GM12878 (cell line): ENCODE measurements at regions not wholly inside any gene's neighbourhood (a gene's known extent, or its start where the extent isn't known, plus 50 kb on each side); places are given as distances from the start of the nearest gene placed in this dataset.

Experiments
- ATAC-seq: fragments of 200-7000 bp; cut with Tn5 transposase; 3 replicates; pipeline ENCODE4 v1.9.1; 2020; ENCODE audit warnings: mild to moderate bottlenecking, moderate library complexity
- BruUV-seq: library from RNA; stranded (reverse); fragments of 400-500 nt; replicated peaks from 2 replicates; lab custom pipeline; 2021; lab: Mats Ljungman, UMichigan
- CTCF ChIA-PET: fragments of 300-600 bp; sonication (Branson Sonifier 250); formaldehyde crosslinking; extraction: SDS; loops from one replicate; lab custom pipeline; 2021; ENCODE audit warnings: inconsistent platforms; lab: Yijun Ruan, JAX
- POLR2A ChIA-PET: fragments of 350-600 bp; formaldehyde crosslinking; extraction: SDS; loops from one replicate; lab custom pipeline; 2021; ENCODE audit warnings: inconsistent platforms; lab: Charles Lee
- RAD21 ChIA-PET: fragments of 300-600 bp; sonication (Branson Sonifier 250); formaldehyde crosslinking; loops from one replicate; lab custom pipeline; 2023; ENCODE audit warnings: antibody characterized with exemption; ENCODE audit not compliant: unreplicated experiment; lab: Charles Lee
- SMC1A ChIA-PET: fragments of 300-600 bp; sonication (Branson Sonifier 250); formaldehyde crosslinking; loops from one replicate; lab custom pipeline; 2023; ENCODE audit not compliant: unreplicated experiment, uncharacterized antibody; lab: Charles Lee
- DNase-seq: peaks from one replicate; pipeline ENCODE4 v3.0.0-alpha.2; 2011; ENCODE audit warnings: low read depth, low spot score
- FAIRE-seq: peaks from 3 replicates; lab custom pipeline; 2011; peaks lifted over from hg19 to GRCh38; lab: Jason Lieb, UNC
- H2AFZ ChIP-seq: 2 replicates; pipeline ENCODE4 v1.6.0; 2011; ENCODE audit warnings: low read depth, low read length, control low read depth; ENCODE audit not compliant: control insufficient read depth
- H3K27ac ChIP-seq: 2 replicates; pipeline ENCODE4 v1.5.1; 2011; ENCODE audit warnings: control low read depth; ENCODE audit not compliant: control insufficient read depth, insufficient read depth
- H3K27me3 ChIP-seq, 2 experiments: replicated peaks in 1 of 2; 2 replicates each; pipeline versions ENCODE4 v1.6.0 to v1.6.1; 2011; ENCODE audit warnings: low read length in 1 of 2; ENCODE audit not compliant: control insufficient read depth in 2 of 2, insufficient read depth in 2 of 2
- H3K36me3 ChIP-seq, 2 experiments: 2 replicates each; pipeline ENCODE4 v1.5.1; 2011; ENCODE audit warnings: low read length in 1 of 2; ENCODE audit not compliant: control insufficient read depth in 2 of 2, insufficient read depth in 2 of 2
- H3K4me1 ChIP-seq: 2 replicates; pipeline ENCODE4 v1.6.1; 2011; ENCODE audit warnings: mild to moderate bottlenecking, low read length, moderate library complexity, mixed read lengths; ENCODE audit not compliant: control insufficient read depth, insufficient read depth
- H3K4me2 ChIP-seq: 2 replicates; pipeline ENCODE4 v1.6.0; 2011; ENCODE audit warnings: control low read depth; ENCODE audit not compliant: control insufficient read depth, insufficient read depth
- H3K4me3 ChIP-seq: fragments of 200-600 bp; sonication (generic); 2 replicates; pipeline ENCODE4 v1.5.1; 2016
- H3K79me2 ChIP-seq: 2 replicates; pipeline ENCODE4 v1.6.0; 2011; ENCODE audit warnings: low read length; ENCODE audit not compliant: control insufficient read depth, insufficient read depth
- H3K9ac ChIP-seq: 2 replicates; pipeline ENCODE4 v1.8.0; 2011; ENCODE audit warnings: low read length, control low read depth, mixed read lengths; ENCODE audit not compliant: control insufficient read depth, insufficient read depth
- H3K9me3 ChIP-seq: replicated peaks from 3 replicates; pipeline ENCODE4 v1.5.1; 2011; ENCODE audit warnings: mild to moderate bottlenecking, low read length; ENCODE audit not compliant: control insufficient read depth, insufficient read depth
- H4K20me1 ChIP-seq: 2 replicates; pipeline ENCODE4 v1.6.0; 2011; ENCODE audit not compliant: control insufficient read depth, insufficient read depth
- ATF2 ChIP-seq: IDR thresholded peaks from 2 replicates; pipeline ENCODE4 v1.6.1; 2012; ENCODE audit warnings: low read length, inconsistent platforms
- BACH1 ChIP-seq: fragments of 450-650 bp; IDR thresholded peaks from 2 replicates; pipeline ENCODE4 v1.6.1; 2017; ENCODE audit warnings: mild to moderate bottlenecking, borderline replicate concordance
- JUNB ChIP-seq: IDR thresholded peaks from 2 replicates; pipeline ENCODE4 v1.6.1; 2016; ENCODE audit warnings: antibody characterized with exemption, mild to moderate bottlenecking
- JUND ChIP-seq: IDR thresholded peaks from 2 replicates; pipeline ENCODE4 v1.6.1; 2012; ENCODE audit warnings: low read depth, mild to moderate bottlenecking, low read length, improper control_type of control experiment, moderate library complexity
- KDM1A ChIP-seq: fragments of 200-600 bp; sonication (generic); IDR thresholded peaks from 2 replicates; pipeline ENCODE4 v1.6.1; 2016; ENCODE audit warnings: borderline replicate concordance
- MAX ChIP-seq: IDR thresholded peaks from 2 replicates; pipeline ENCODE4 v1.6.1; 2012; ENCODE audit warnings: low read depth, low read length, improper control_type of control experiment
- MEF2A ChIP-seq: IDR thresholded peaks from 2 replicates; pipeline ENCODE4 v1.6.1; 2011; ENCODE audit warnings: low read depth, mild to moderate bottlenecking, low read length, moderate library complexity; ENCODE audit not compliant: insufficient read depth
- NR2C2 ChIP-seq: IDR thresholded peaks from 2 replicates; pipeline ENCODE4 v1.6.1; 2011; ENCODE audit warnings: borderline replicate concordance, low read depth; ENCODE audit not compliant: control insufficient read depth, insufficient read length
- RELA ChIP-seq: fragments of 450-650 bp; IDR thresholded peaks from 2 replicates; pipeline ENCODE4 v1.8.0; 2014; ENCODE audit warnings: borderline replicate concordance; ENCODE audit not compliant: partially characterized antibody
- REST ChIP-seq: IDR thresholded peaks from 2 replicates; pipeline ENCODE4 v1.6.1; 2012; ENCODE audit warnings: mild to moderate bottlenecking, low read depth, low read length
- SREBF1 ChIP-seq: IDR thresholded peaks from 2 replicates; pipeline ENCODE4 v1.6.1; 2012; ENCODE audit warnings: mild to moderate bottlenecking, low read length
- SRF ChIP-seq, 2 experiments: IDR thresholded peaks; 2 replicates each; pipeline ENCODE4 v1.6.1; 2011; ENCODE audit warnings: low read depth in 2 of 2, low read length in 2 of 2, mild to moderate bottlenecking in 1 of 2, moderate library complexity in 1 of 2
- SUPT20H ChIP-seq: IDR thresholded peaks from 2 replicates; pipeline ENCODE4 v1.6.1; 2011; ENCODE audit warnings: low read depth, mild to moderate bottlenecking, low read length, moderate library complexity, borderline replicate concordance; ENCODE audit not compliant: control insufficient read depth
- TCF7 ChIP-seq: IDR thresholded peaks from 2 replicates; pipeline ENCODE4 v1.6.1; 2014; ENCODE audit warnings: antibody characterized with exemption, borderline replicate concordance
- ZBTB4 ChIP-seq: fragments of 450-650 bp; formaldehyde crosslinking; IDR thresholded peaks from 2 replicates; pipeline ENCODE4 v1.4.0; 2022; ENCODE audit warnings: mild to moderate bottlenecking, moderate library complexity
- ZNF384 ChIP-seq: IDR thresholded peaks from 2 replicates; pipeline ENCODE4 v1.6.1; 2012; ENCODE audit warnings: low read depth, mild to moderate bottlenecking, low read length, improper control_type of control experiment, borderline replicate concordance
- WGBS: methylation state at CpG from one replicate; pipeline ENCODE4 v1.1.6; 2016; ENCODE audit warnings: low lambda C conversion rate; ENCODE audit not compliant: insufficient replicate concordance, insufficient coverage; ENCODE audit errors: missing lambda C conversion rate; 5-methylcytosine and 5-hydroxymethylcytosine counted together
- in situ Hi-C: fragments of 300-500 bp; cut with MboI; formaldehyde crosslinking; loops from 9 replicates; pipeline ENCODE4 v1.14.3; 2018; ENCODE audit warnings: mixed read lengths
- intact Hi-C: fragments of 100-400 bp; cut with micrococcal nuclease; formaldehyde crosslinking; loops from one replicate; pipeline ENCODE4 v1.14.2; 2022; ENCODE audit not compliant: unreplicated experiment

- no peaks in the 10 kb centered on the region for H3K9me3 ChIP-seq
- no peak overlapping the region for H3K9ac ChIP-seq
- H2AFZ ChIP-seq = no peak overlapping the region
- no peaks in the 10 kb centered on the region for H3K4me1 ChIP-seq
- RAD21 ChIA-PET = no interaction called here
- FAIRE-seq (no peak), ATAC-seq (no peak), DNase-seq (no peak)
- BruUV-seq = no TSS peak
- WGBS = 31% methylated on average over 16 of the region's 16 CpGs
- H3K27me3 ChIP-seq = peaks cover 0 to 2% of the 10 kb centered on the region in 2 experiments
- H3K4me3 ChIP-seq = no peak overlapping the region
- intact Hi-C loops = no loop called here
- no peak overlapping the region for H3K27ac ChIP-seq
- no peaks in the 10 kb centered on the region for H4K20me1 ChIP-seq
- H3K36me3 ChIP-seq = no peaks in the 10 kb centered on the region
- in situ Hi-C loops = no loop called here
- no peaks in the 10 kb centered on the region for H3K79me2 ChIP-seq
- H3K4me2 ChIP-seq = no peak overlapping the region
- CTCF ChIA-PET = no interaction called here
- SMC1A ChIA-PET = no interaction called here
- POLR2A ChIA-PET = no interaction called here
- TF ChIP-seq RELA (no peak), KDM1A (no peak), BACH1 (no peak), ZBTB4 (CRISPR knock-in tag) (no peak), MAX (no peak), ATF2 (no peak), SREBF1 (no peak), REST (no peak), ZNF384 (no peak), SUPT20H (no peak), MEF2A (no peak), SRF (IDR thresholded peaks at IDR 0.05; ENCODE audit: low read depth in 2 of 2, low read length in 2 of 2) (no peak), TCF7 (no peak), NR2C2 (no peak), JUNB (no peak), JUND (no peak)
These were observed 59.8 kb upstream of the HS6ST1 start for GRCh38 chr2:128378231-128379020.
